HG03175 (cell line): ENCODE measurements at regions not wholly inside any gene's neighbourhood (a gene's known extent, or its start where the extent isn't known, plus 50 kb on each side); places are given as distances from the start of the nearest gene placed in this dataset.

Source experiments
- ATAC-seq: cut with Tn5 transposase; IDR thresholded peaks from one replicate; pipeline ENCODE4 v1.9.1; 2021; ENCODE audit warnings: mild to moderate bottlenecking, moderate library complexity; ENCODE audit not compliant: unreplicated experiment

DNA sequence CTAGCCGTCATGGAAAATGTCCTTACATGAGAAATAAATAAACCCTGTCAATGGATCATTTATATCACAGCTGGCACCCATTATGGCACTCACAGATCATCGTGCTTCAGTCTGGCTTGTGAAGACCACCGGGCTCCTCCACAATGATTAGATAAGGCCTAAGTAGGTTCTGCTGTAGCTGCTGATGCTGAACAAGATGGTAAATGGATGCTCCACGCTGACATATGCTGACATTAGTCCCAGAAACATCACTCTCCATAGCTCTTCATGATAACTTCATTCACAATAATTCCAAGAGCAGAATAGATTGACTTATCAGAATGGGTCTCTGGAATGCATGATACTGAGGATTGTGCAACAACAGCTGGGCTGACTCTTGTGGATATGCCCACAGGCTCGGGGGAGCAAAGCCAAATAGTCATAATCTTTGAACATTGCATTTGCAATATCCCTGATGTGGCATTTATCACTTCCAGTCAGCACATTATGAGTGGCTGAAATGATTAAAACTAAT, 63.8 kb upstream of the RXFP2 start:
- no peak for ATAC-seq

DNA sequence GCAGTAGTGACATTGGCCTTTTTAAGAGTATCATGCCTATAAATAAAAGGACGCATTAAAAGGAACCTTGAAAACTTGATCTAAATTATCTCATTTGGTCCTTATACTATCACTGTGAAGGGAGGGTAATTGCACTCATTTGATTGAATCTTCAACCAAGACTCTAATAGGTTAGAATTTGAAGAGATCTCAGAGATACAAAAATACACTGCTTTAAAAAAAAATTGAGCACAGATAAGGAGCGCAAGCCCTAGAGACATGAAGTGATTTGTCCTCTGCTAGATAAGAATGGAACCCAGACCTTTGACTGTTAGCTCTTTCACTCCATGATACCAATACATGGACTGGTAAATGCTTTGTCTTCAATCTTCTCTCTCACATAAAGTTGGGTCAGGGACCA, 58.2 kb upstream of the RXFP2 start:
- ATAC-seq = no peak

DNA sequence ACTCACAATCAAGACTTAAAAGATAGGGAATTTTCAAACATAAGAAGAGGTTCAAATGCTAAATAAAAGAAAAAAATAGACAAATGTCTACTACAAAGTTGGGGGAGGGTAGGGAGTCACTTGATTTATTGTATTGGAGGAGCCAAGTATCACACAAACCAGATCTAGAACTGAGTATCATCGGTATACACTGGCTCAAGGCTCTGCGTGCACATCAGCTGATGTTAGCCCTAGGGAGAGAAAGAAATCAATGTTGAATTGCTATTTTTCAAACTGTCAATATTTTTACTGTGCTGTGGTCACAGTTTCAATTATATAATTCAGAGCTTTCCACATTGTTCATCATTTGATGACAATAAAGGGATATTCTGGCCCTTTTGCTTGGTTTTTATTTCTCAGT, 54.9 kb upstream of the RXFP2 start:
- no peak for ATAC-seq

GRCh38 chr13:31686670-31687425, 52.5 kb upstream of the RXFP2 start:
- ATAC-seq = no peak
